Stimulated activated CD4-positive, alpha-beta T cell treated with anti-CD3 and anti-CD28 coated beads, Interleukin-4, amount 100 ng/mL, for 4 hours (primary cell): ENCODE measurements at regions not wholly inside any gene's neighbourhood (a gene's known extent, or its start where the extent isn't known, plus 50 kb on each side); places are given as distances from the start of the nearest gene placed in this dataset.
"Not testable (repeated sequence)": the region's sequence is repeated elsewhere in the genome, so short reads cannot be mapped to it uniquely, and the experiment has no call there.

Experiments used
- DNase-seq, 2 experiments: peaks; one replicate each; pipeline ENCODE4 v3.0.0-alpha.2; 2020

GRCh38 chr16:73949574-73950320 is 346.9 kb upstream of the PSMD7 start:
- DNase-seq = no peak

- DNase-seq = no peak
Measured at GRCh38 chr16:73945631-73946030, 351.0 kb upstream of the PSMD7 start.

GRCh38 chr16:73943184-73943583 is 353.4 kb upstream of the PSMD7 start:
- DNase-seq = not testable (repeated sequence)

GRCh38 chr16:73940786-73941185 is 355.8 kb upstream of the PSMD7 start:
- DNase-seq = not testable (repeated sequence)

GRCh38 chr16:73923951-73924350 is 372.7 kb upstream of the PSMD7 start:
- no peak for DNase-seq

- no peak for DNase-seq
Measured at GRCh38 chr16:73921295-73921694, 375.3 kb upstream of the PSMD7 start.

GRCh38 chr16:73916829-73917594 is 379.6 kb upstream of the PSMD7 start:
- DNase-seq = no peak

- no peak for DNase-seq
Measured at GRCh38 chr16:73915935-73916334, 380.7 kb upstream of the PSMD7 start.

GRCh38 chr16:73915140-73915539 is 381.5 kb upstream of the PSMD7 start:
- DNase-seq = no peak

GRCh38 chr16:73912850-73913249 is 383.8 kb upstream of the PSMD7 start:
- DNase-seq = no peak

- no peak for DNase-seq
Measured at GRCh38 chr16:73912281-73912680, 384.3 kb upstream of the PSMD7 start.

GRCh38 chr16:73909529-73910035 is 387.0 kb upstream of the PSMD7 start:
- no peak for DNase-seq

GRCh38 chr16:73891129-73891542 is 405.5 kb upstream of the PSMD7 start:
- no peak for DNase-seq

GRCh38 chr16:73890186-73891128 is 406.2 kb upstream of the PSMD7 start:
- no peak for DNase-seq

GRCh38 chr16:73888840-73889490 is 407.6 kb upstream of the PSMD7 start:
- DNase-seq = no peak

GRCh38 chr16:73887911-73888310 is 408.7 kb upstream of the PSMD7 start:
- no peak for DNase-seq

- DNase-seq = no peak
Measured at GRCh38 chr16:73886426-73886825, 410.2 kb upstream of the PSMD7 start.

GRCh38 chr16:73885319-73885718 is 411.3 kb upstream of the PSMD7 start:
- no peak for DNase-seq

GRCh38 chr16:73883841-73884240 is 412.8 kb upstream of the PSMD7 start:
- DNase-seq = no peak

GRCh38 chr16:73883126-73883525 is 413.5 kb upstream of the PSMD7 start:
- no peak for DNase-seq

GRCh38 chr16:73882651-73883050 is 414.0 kb upstream of the PSMD7 start:
- DNase-seq = no peak

GRCh38 chr16:73882033-73882432 is 414.6 kb upstream of the PSMD7 start:
- DNase-seq = no peak
